Urinary bladder (tissue), 3 donors: ENCODE measurements at regions not wholly inside any gene's neighbourhood (a gene's known extent, or its start where the extent isn't known, plus 50 kb on each side); places are given as distances from the start of the nearest gene placed in this dataset.

ENCODE experiments used
- DNase-seq: peaks from one replicate; pipeline ENCODE4 v3.0.0-alpha.2; 2015; ENCODE audit errors: extremely low spot score
- H3K27ac ChIP-seq: one replicate; pipeline ENCODE4 v1.5.1; 2013; ENCODE audit warnings: low read depth, mild to moderate bottlenecking, moderate library complexity
- H3K36me3 ChIP-seq: one replicate; pipeline ENCODE4 v1.6.1; 2013; ENCODE audit warnings: mild to moderate bottlenecking, moderate library complexity; ENCODE audit not compliant: insufficient read depth
- H3K4me1 ChIP-seq: one replicate; pipeline ENCODE4 v1.6.1; 2013; ENCODE audit warnings: mild to moderate bottlenecking, moderate library complexity; ENCODE audit not compliant: insufficient read depth
- H3K4me3 ChIP-seq: one replicate; pipeline ENCODE4 v1.5.1; 2013; ENCODE audit warnings: low read depth, low read length
- WGBS: extraction: QIAGEN DNeasy Blood & Tissue Kit; methylation state at CpG from one replicate; pipeline ENCODE4 v1.1.7; 2013; 5-methylcytosine and 5-hydroxymethylcytosine counted together
- donor health status: healthy with polysubstance abuse.
- donor health status: healthy.

DNA sequence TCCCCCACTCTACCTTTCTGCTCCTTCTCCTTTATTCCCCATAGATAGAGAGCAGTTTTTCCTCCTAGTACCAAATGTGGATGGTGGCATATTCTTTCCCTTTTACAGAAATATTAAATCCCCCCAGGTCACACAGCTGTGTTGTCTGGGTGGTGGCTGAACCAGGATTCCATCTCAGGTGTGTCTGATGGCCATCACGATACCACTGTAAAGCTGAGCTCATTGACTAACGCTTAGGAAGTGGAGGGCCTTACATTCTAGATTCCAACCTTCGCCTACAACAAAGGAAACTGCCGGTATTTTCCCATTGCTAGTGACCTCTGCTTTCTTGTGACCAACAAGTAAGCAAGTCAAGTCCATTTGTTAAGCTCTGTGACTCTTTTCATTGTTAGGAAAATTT, 131.9 kb upstream of the KLF4 start:
- H3K36me3 ChIP-seq, result no peaks in the 10 kb centered on the region
- 90% methylated on average over 4 of the region's 4 CpGs for WGBS
- H3K4me3 ChIP-seq, result no peak overlapping the region
- H3K27ac ChIP-seq, result no peak overlapping the region
- DNase-seq, result no peak
- H3K4me1 ChIP-seq, result no peaks in the 10 kb centered on the region

DNA sequence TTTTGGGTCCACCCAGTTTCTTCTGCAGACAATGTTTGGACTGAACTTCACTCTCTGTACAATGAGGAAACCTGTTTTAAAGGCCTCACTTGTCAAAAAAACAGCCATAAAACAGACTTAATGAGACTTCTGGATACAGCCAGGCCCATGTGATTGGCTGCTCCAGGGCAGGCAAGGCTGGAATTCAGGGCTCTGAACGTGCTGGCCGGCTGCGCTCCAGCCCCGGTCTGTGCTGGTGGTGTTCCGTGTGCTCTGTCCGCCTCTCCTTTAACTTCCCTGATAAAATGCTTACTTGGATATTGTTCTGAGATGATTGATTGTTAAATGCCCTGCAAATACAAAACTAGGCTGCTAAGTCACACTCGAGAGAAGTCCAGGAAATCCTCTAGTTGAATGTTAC, 131.2 kb upstream of the KLF4 start:
- Histone ChIP-seq H3K27ac (no peak overlapping the region), H3K4me1 (no peaks in the 10 kb centered on the region), H3K36me3 (no peaks in the 10 kb centered on the region), H3K4me3 (no peak overlapping the region)
- 35% methylated on average over 7 of the region's 7 CpGs for WGBS
- no peak for DNase-seq

DNA sequence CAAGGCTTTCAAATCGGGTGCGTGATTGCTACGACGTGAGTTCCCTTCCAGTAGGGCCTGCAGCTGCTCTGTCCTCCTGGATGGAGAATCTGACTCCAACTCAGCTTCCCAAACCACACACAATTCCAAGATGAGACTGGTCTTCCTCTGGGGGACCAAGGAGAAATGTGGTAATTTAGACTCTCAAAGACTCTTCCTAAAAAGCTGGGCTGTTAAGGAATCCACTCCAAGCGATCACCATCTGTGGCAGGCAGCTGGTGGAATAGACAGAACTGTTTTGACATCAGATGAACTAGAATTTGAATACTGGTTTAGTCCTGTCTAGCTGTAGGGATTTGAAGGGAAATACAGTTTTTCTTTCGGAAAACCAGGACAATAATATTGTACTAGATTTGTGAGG, 130.7 kb upstream of the KLF4 start:
- no peak overlapping the region for H3K4me3 ChIP-seq
- H3K27ac ChIP-seq, result no peak overlapping the region

DNA sequence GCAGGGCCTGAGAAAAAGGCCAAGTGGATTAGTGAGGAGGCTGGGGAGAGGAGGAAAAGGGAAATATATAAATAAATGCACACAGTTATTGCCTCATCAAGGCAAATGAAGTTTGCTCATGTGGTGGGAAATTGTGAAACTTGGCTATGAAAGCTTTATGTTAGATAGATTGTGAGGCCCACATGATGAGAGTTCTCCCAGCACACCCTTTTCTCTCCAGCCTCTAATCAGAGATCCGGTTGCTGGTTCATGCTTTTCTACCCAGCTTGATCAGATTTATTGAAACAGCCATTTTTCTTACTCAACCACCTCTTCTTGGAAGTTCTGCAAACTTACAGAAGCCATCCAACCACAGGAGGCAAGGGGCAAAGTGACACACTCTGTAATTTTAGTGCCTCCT, 125.8 kb upstream of the KLF4 start:
- Histone ChIP-seq H3K27ac (no peak overlapping the region), H3K36me3 (no peaks in the 10 kb centered on the region), H3K4me1 (no peaks in the 10 kb centered on the region), H3K4me3 (no peak overlapping the region)
- no peak for DNase-seq
- 86% methylated on average over 1 of the region's 1 CpG for WGBS

More for the DNA sequence above, 130.7 kb upstream of the KLF4 start:
- Histone ChIP-seq H3K4me1 (no peaks in the 10 kb centered on the region), H3K36me3 (no peaks in the 10 kb centered on the region)
- no peak for DNase-seq
- 96% methylated on average over 6 of the region's 6 CpGs for WGBS

DNA sequence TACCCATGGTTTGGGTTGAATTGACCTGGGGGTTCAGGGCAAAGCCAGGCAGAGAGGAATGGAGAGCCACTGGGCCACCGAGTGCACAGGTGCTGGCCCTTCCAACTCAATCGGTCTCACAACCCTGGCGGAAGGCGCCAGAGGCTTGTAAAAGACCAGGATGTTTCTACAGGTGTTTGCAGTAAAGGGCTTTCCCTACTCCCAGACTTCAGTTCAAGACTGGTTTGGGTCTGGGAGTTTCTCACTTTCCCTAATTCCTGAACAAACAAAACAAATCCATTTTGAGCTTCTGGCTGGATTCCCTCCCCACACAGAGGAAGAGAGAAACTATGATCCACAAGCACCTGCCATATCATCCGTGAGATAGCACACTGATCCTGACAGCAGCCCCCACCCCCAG, 125.2 kb upstream of the KLF4 start:
- no peak overlapping the region for H3K27ac ChIP-seq
- 88% methylated on average over 5 of the region's 5 CpGs for WGBS
- H3K4me3 ChIP-seq, result no peak overlapping the region
- H3K36me3 ChIP-seq, result no peaks in the 10 kb centered on the region
- DNase-seq, result no peak
- H3K4me1 ChIP-seq, result no peaks in the 10 kb centered on the region

DNA sequence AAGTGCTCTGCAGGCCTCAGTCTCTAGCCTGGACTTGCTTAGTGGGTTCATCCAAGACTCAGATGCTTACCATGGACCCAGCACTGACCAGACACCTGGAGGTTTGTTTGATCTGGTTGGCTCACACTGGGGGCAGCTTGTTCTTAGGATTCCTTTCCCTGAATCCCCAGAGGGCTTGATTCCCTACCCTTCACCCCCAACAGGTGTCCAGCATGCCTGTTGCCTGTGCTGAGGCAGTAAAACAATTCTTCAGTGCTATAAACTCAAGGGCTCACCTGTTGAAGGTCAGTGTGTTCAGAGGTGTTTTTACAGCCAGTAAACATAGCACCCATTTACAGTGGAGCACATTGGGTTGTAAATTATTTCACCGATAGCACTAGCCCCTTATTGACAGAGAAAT, 123.8 kb upstream of the KLF4 start:
- H3K4me1 ChIP-seq, result no peaks in the 10 kb centered on the region
- WGBS, result 97% methylated on average over 1 of the region's 1 CpG
- no peak overlapping the region for H3K27ac ChIP-seq
- no peak for DNase-seq
- H3K4me3 ChIP-seq, result no peak overlapping the region
- H3K36me3 ChIP-seq, result no peaks in the 10 kb centered on the region

DNA sequence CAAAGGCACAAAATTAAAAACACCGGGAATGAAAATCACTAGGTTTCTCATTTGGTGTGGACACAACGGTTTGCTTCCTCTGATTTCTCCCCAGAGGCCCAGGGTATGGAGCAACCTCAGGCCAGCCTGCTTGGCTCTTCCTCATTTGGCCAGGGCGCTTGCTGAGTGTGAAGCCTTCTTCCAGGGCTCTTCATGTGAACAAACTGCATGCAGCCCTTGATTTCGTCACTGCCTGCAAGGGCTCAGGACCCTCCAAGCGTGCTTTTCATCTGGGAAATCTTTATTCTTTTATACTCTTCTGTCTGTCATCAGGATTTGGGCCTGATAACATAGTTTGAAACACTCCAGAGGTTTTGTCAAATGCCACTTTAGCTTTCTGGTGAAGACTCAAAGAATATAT, 122.6 kb upstream of the KLF4 start:
- Histone ChIP-seq H3K4me3 (no peak overlapping the region), H3K36me3 (no peaks in the 10 kb centered on the region), H3K27ac (no peak overlapping the region), H3K4me1 (no peaks in the 10 kb centered on the region)
- DNase-seq, result no peak
- 69% methylated on average over 5 of the region's 5 CpGs for WGBS

DNA sequence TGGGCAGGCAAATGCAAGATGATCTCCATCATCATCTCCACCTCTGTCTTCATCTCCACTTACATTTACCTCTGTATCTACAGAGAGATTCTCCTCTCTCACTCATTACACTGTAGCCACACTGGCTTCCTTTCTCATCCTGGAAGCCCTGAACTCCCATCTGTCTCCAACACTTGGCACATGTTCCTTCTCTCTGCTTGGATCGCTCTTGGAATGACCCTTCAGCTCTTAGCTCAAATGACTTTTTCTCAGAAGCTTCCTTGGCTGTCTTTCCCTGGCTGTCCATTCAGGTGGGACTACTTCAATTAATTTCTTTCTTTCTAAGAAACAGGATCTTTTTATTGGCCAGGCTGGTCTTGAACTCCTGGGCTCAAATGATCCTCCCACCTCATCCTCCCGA, 120.0 kb upstream of the KLF4 start:
- H3K4me3 ChIP-seq, result no peak overlapping the region
- no peaks in the 10 kb centered on the region for H3K4me1 ChIP-seq
- 84% methylated on average over 2 of the region's 2 CpGs for WGBS
- no peaks in the 10 kb centered on the region for H3K36me3 ChIP-seq
- H3K27ac ChIP-seq, result no peak overlapping the region
- DNase-seq, result no peak

DNA sequence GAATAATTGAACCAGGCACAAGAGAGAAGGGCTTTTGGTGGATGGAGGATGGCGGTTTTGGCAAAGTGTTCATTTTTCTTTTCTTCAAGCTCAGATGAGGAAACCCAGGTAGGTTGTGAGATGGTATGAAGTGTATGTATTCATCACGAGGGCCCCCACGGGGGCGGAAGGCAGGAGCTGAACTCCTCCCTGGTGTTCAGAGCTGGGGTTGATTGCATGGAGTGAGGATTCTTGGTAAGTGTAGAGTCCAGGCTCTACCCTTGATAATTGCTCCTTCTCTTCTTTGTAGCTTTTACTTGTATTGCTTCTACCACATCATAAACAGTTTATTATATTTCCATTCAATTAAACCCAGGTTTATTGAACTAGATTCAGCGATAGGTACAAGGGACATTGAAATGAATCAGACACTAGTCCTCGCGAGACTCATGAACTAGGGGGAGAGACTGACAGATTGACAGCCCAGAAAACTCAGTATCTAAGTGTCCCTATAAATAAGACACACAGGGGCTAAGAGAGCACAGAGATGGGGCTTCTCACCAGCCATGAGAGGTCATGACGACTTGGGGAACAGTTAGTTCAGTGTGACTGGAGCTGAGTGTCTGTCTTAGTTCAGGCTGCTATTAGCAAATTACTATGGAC, 116.7 kb upstream of the KLF4 start:
- no peak overlapping the region for H3K27ac ChIP-seq
- H3K36me3 ChIP-seq, result no peaks in the 10 kb centered on the region
- no peak for DNase-seq
- WGBS, result 90% methylated on average over 8 of the region's 8 CpGs
- no peak overlapping the region for H3K4me3 ChIP-seq
- H3K4me1 ChIP-seq, result no peaks in the 10 kb centered on the region

DNA sequence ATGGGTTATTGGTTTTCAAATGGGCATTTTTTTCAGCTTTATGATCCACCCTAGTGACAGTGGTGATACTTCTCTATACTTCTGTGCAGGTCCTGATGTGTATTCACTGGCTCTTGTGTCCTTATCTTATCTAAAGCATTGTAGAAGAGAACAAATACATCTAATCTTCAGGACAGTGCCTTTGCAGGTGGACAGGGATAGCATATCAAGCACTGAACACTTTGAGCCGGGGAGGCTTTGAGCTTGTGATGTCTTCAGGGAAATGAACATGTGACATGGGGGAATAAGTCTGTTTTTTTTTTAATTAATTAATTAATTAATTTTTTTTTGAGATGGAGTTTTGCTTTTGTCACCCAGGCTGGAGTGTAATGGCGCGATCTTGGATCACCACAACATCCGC, 115.5 kb upstream of the KLF4 start:
- 91% methylated on average over 4 of the region's 4 CpGs for WGBS
- Histone ChIP-seq H3K27ac (no peak overlapping the region), H3K4me3 (no peak overlapping the region), H3K36me3 (no peaks in the 10 kb centered on the region), H3K4me1 (no peaks in the 10 kb centered on the region)
- DNase-seq, result no peak

DNA sequence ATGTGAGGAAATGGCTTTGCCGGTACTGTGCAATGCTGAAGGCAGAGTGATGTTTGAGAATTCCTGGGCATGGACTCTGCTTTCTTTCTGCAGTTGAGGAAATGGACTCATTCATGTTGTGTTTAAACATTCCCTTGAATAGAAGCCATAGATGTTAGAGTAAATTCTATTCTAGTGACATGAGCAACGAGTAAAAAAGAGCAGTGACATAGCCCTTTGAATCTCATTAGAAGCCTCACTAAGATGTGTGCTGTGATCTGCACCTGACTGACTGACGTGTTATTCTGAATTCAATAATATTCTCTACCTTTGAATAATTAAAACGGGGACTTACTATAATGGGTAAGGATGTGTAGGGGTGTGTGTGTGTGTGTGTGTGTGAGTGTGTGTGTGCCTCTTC, 113.7 kb upstream of the KLF4 start:
- no peak for DNase-seq
- 80% methylated on average over 4 of the region's 4 CpGs for WGBS
- H3K27ac ChIP-seq, result no peak overlapping the region
- no peak overlapping the region for H3K4me3 ChIP-seq
- H3K36me3 ChIP-seq, result no peaks in the 10 kb centered on the region
- H3K4me1 ChIP-seq, result no peaks in the 10 kb centered on the region

DNA sequence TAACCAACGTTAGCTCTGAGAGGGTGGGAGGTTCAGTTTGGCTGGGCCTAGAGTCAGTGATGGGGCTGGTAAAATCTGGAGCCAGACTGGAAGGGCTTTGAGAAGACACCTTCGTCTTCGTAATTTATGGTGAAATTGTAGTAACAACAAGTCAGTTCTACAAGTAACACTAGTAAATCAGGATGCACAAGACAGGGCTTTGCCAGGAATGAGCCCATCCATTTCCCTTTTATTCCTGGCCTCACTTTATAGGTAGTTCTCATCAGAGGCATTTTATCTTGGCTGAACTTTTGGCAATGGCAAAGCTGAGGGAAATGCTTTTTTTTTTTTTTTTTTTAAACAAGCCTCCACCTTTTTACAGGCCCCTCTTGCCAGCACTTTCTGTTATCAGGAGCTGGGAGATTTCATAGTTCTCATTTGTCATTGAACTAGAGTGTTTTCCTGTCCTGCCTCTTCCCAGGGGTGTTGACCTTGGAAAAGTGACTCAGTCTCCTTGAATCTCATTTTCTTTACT, 110.5 kb upstream of the KLF4 start:
- Histone ChIP-seq H3K4me3 (no peak overlapping the region), H3K4me1 (no peaks in the 10 kb centered on the region), H3K27ac (no peak overlapping the region), H3K36me3 (no peaks in the 10 kb centered on the region)
- DNase-seq, result peak; percentile 23
- 31% methylated on average over 3 of the region's 3 CpGs for WGBS

DNA sequence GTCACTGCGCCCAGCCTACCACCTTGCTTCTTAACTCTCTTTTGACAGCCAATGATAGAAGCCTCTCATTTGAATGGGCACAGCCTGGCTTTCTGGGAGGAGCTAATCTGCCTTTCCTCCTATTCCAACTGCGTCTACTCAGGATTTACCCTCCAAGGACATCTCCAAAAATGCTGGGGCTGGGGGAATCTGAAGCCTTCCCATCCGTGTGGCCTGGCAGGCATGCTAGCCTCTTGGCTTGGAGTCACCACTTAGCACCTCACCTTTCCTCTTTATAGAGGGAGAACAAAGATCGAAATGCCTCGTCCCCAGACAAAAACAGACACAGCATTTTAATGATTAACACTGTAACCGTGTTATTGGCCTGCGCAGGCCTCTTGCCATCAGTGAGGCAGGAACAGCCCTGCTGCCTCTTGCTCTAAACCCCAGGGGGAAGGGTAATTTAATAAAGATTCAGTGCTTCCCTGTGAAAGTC, 108.2 kb upstream of the KLF4 start:
- Histone ChIP-seq H3K4me3 (no peak overlapping the region), H3K36me3 (no peaks in the 10 kb centered on the region), H3K27ac (no peak overlapping the region), H3K4me1 (no peaks in the 10 kb centered on the region)
- 88% methylated on average over 7 of the region's 7 CpGs for WGBS
- DNase-seq, result no peak

DNA sequence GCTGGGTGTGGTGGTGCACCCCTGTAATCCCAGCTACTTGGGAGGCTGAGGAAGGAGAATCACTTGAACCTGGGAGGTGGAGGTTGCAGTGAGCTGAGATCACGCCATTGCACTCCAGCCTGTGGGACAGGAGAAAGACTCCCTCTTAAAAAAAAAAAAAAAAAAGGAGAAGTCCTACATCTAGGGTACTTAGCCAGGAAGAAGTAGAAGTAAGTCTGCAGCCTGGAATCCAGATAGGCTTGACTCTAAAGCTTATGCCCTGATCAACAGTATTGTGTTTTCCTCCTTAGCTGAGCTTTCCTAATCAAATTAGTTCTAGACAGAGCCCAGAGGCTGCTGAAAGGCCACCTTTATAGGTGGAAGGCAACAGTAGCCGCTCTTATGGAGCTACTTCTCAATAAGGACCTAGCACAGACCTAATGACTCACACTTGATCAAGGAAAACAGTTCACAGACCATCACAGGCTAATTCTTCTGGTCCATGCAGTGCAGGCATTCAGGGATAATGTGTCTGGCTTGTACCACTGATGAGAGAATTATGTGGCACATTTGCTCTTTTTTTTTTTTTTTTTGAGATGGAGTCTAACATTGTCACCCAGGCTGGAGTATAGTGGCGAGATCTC, 105.5 kb upstream of the KLF4 start:
- Histone ChIP-seq H3K4me3 (no peak overlapping the region), H3K4me1 (no peaks in the 10 kb centered on the region), H3K36me3 (no peaks in the 10 kb centered on the region), H3K27ac (no peak overlapping the region)
- DNase-seq, result no peak
- WGBS, result 95% methylated on average over 3 of the region's 3 CpGs
